ENCODE measurements at regions not wholly inside any gene's neighbourhood (a gene's known extent, or its start where the extent isn't known, plus 50 kb on each side); places are given as distances from the start of the nearest gene placed in this dataset.

DNA sequence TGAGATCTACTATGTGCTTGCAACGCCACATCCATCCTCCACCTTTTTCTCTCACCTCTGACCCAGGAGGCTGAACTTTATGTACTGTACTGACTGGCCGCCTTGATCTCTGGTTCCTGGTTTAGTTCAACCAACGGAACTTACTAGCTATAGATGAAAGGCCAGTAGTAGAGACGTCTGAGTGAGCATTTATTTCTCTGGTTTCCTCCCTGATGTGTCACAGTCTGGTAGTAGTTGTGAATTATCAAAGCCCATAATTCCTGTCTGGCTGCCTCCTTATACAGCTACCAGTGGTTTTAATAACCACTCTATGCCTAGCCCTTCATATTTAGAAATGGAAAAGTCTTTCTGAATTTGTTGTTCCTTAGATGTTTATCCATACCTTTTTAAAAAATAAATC is 64.7 kb downstream of the POM121L12 start:
- Histone ChIP-seq H3K79me1 (ENCODE audit: low read depth, low read length) (no peaks in the 10 kb centered on the region), H3K56ac (replicated peaks; ENCODE audit: insufficient read length, low read depth, low read length) (no peak overlapping the region), H2BK5ac (ENCODE audit: low read depth, low read length) (no peak overlapping the region), H3K4ac (replicated peaks; ENCODE audit: insufficient read length, low read depth, low read length) (no peak overlapping the region), H3K9me3 (ENCODE audit: insufficient read depth in 2 of 2, low read depth in 1 of 2, low read length in 1 of 2) (no peaks in the 10 kb centered on the region), H3K18ac (ENCODE audit: extremely low read depth, low read length) (no peak overlapping the region), H4K91ac (replicated peaks; ENCODE audit: insufficient read length, low read length) (no peak overlapping the region), H3K4me1 (replicated peaks in 1 of 4; ENCODE audit: control insufficient read depth in 3 of 4, insufficient read depth in 4 of 4, low read length in 3 of 4) (no peaks in the 10 kb centered on the region), H4K5ac (ENCODE audit: insufficient read length, low read depth, low read length) (no peak overlapping the region), H2BK20ac (ENCODE audit: low read length) (no peak overlapping the region), H3K27me3 (replicated peaks in 1 of 4; ENCODE audit: control insufficient read depth in 3 of 4, extremely low read depth in 1 of 4, insufficient read depth in 3 of 4, low read length in 3 of 4) (no peaks in the 10 kb centered on the region), H3K36me3 (ENCODE audit: control insufficient read depth in 2 of 4, insufficient read depth in 4 of 4, low read length in 3 of 4) (no peaks in the 10 kb centered on the region), H2BK12ac (ENCODE audit: low read depth, low read length) (no peak overlapping the region), H3K4me3 (ENCODE audit: extremely low read depth in 1 of 4, insufficient read depth in 2 of 4, low read depth in 3 of 4, low read length in 4 of 4) (no peak overlapping the region), H2BK15ac (ENCODE audit: low read length) (no peak overlapping the region), H3K23me2 (ENCODE audit: low read depth, low read length) (no peaks in the 10 kb centered on the region), H3K79me2 (ENCODE audit: control insufficient read depth in 1 of 2, insufficient read depth in 2 of 2, low read length in 2 of 2) (no peaks in the 10 kb centered on the region), H3K27ac (ENCODE audit: low read depth, low read length) (no peak overlapping the region), H3K9ac (replicated peaks in 1 of 4; ENCODE audit: extremely low read depth in 1 of 4, low read depth in 3 of 4, low read length in 3 of 4) (no peak overlapping the region), H4K20me1 (replicated peaks in 1 of 2; ENCODE audit: control insufficient read depth in 1 of 2, insufficient read depth in 2 of 2, low read length in 2 of 2) (no peaks in the 10 kb centered on the region), H3K4me2 (ENCODE audit: insufficient read depth in 1 of 2, low read depth in 2 of 2, low read length in 2 of 2) (no peak overlapping the region), H4K8ac (ENCODE audit: extremely low read depth, insufficient read depth, low read length) (no peak overlapping the region), H2AK5ac (ENCODE audit: low read depth, low read length) (no peak overlapping the region), H2BK120ac (replicated peaks; ENCODE audit: low read depth, low read length) (no peak overlapping the region), H3K23ac (ENCODE audit: insufficient read length) (no peak overlapping the region), H3K14ac (ENCODE audit: insufficient read length) (no peak overlapping the region), H2AFZ (ENCODE audit: low read length) (no peak overlapping the region)
- ChIA-PET CTCF (ENCODE audit: partially characterized antibody) (no interaction called here), POLR2A (ENCODE audit: partially characterized antibody) (no interaction called here)
- no peak for FAIRE-seq
- TF ChIP-seq POLR2AphosphoS5 (IDR thresholded peaks at IDR 0.05; ENCODE audit: low read depth, low read length): no peak
- no peak for TF ChIP-seq BACH1 (IDR thresholded peaks at IDR 0.05; ENCODE audit: low read length)
- no peak for DNase-seq (ENCODE audit: low read depth in 1 of 2, low spot score in 2 of 2)
- 92% methylated on average over 4 of the region's 4 CpGs; no CpG with 5 or more reads in 1 of the 2 experiments for WGBS, 2 experiments (ENCODE audit: extremely low coverage in 1 of 2, insufficient coverage in 1 of 2, insufficient read length in 1 of 2, insufficient replicate concordance in 2 of 2, low coverage in 1 of 2, low lambda C conversion rate in 2 of 2, missing lambda C conversion rate in 1 of 2)

Measured in H1 (cell line).